Nephron progenitor cell (in vitro differentiated cells): ENCODE measurements at regions not wholly inside any gene's neighbourhood (a gene's known extent, or its start where the extent isn't known, plus 50 kb on each side); places are given as distances from the start of the nearest gene placed in this dataset.

Source experiments
- DNase-seq: peaks from one replicate; pipeline ENCODE4 v3.0.0; 2021
- H3K27ac Mint-ChIP-seq: 2 replicates; pipeline ENCODE4 v1.8.0; 2021; ENCODE audit warnings: mild to moderate bottlenecking, moderate library complexity, mixed read lengths
- H3K27me3 Mint-ChIP-seq: 2 replicates; pipeline ENCODE4 v1.8.0; 2021; ENCODE audit warnings: mild to moderate bottlenecking, low read depth, mixed read lengths; ENCODE audit not compliant: poor library complexity
- H3K36me3 Mint-ChIP-seq: 2 replicates; pipeline ENCODE4 v1.8.0; 2021; ENCODE audit warnings: low read depth, mixed read lengths
- H3K4me1 Mint-ChIP-seq: 2 replicates; pipeline ENCODE4 v1.8.0; 2021; ENCODE audit warnings: mixed read lengths
- H3K4me3 Mint-ChIP-seq: 2 replicates; pipeline ENCODE4 v1.8.0; 2021; ENCODE audit warnings: mild to moderate bottlenecking, moderate library complexity, mixed read lengths
- H3K9me3 Mint-ChIP-seq: 2 replicates; pipeline ENCODE4 v1.8.0; 2021; ENCODE audit warnings: mild to moderate bottlenecking, moderate library complexity, mixed read lengths
- CTCF ChIP-seq: fragments of 200-600 bp; sonication (generic); IDR thresholded peaks from 2 replicates; pipeline ENCODE4 v1.5.0; 2021; ENCODE audit warnings: antibody characterized with exemption

GRCh38 chr2:122905431-122905830, 1119.7 kb upstream of the CNTNAP5 start:
- no peaks in the 10 kb centered on the region for H3K27me3 Mint-ChIP-seq
- TF ChIP-seq CTCF: no peak
- no peak overlapping the region for H3K27ac Mint-ChIP-seq
- H3K4me1 Mint-ChIP-seq: no peaks in the 10 kb centered on the region
- no peak overlapping the region for H3K4me3 Mint-ChIP-seq
- DNase-seq: no peak
- H3K36me3 Mint-ChIP-seq: no peaks in the 10 kb centered on the region
- H3K9me3 Mint-ChIP-seq: no peaks in the 10 kb centered on the region

- Mint-ChIP-seq H3K27me3 (no peaks in the 10 kb centered on the region), H3K36me3 (no peaks in the 10 kb centered on the region), H3K4me3 (no peak overlapping the region), H3K4me1 (no peaks in the 10 kb centered on the region), H3K9me3 (no peaks in the 10 kb centered on the region), H3K27ac (no peak overlapping the region)
- TF ChIP-seq CTCF: no peak
- DNase-seq: no peak
These were observed 1116.9 kb upstream of the CNTNAP5 start for GRCh38 chr2:122908159-122908558.

- TF ChIP-seq CTCF: no peak
- peaks cover 37% of the 10 kb centered on the region for H3K9me3 Mint-ChIP-seq
- H3K27ac Mint-ChIP-seq: no peak overlapping the region
- H3K4me1 Mint-ChIP-seq: no peaks in the 10 kb centered on the region
- no peaks in the 10 kb centered on the region for H3K27me3 Mint-ChIP-seq
- no peak for DNase-seq
- no peaks in the 10 kb centered on the region for H3K36me3 Mint-ChIP-seq
- no peak overlapping the region for H3K4me3 Mint-ChIP-seq
These were observed 1097.9 kb upstream of the CNTNAP5 start for GRCh38 chr2:122927197-122927596.

GRCh38 chr2:122927710-122928557, 1097.2 kb upstream of the CNTNAP5 start:
- Mint-ChIP-seq H3K27ac (no peak overlapping the region), H3K9me3 (peaks cover 35% of the 10 kb centered on the region), H3K36me3 (no peaks in the 10 kb centered on the region), H3K27me3 (no peaks in the 10 kb centered on the region), H3K4me1 (no peaks in the 10 kb centered on the region), H3K4me3 (no peak overlapping the region)
- no peak for DNase-seq
- TF ChIP-seq CTCF: no peak

DNA sequence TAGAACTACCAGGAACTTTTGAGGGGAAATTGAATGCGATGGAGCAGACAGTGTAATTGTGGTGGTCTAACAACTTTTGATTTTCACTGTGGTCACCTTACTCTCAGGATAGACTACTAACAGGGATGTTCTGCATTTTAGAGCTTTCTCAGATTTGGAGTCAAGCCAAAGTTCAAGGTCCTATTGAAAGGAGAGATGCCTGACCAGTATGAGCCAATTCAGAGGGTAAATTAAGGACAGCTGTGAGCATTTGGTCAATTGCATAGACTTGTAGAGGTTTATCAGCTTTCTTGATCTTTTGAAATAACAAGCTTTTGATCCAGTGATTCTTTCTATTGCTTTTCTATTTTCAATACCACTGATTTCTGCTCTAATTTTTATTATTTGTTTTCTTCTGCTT, 1095.7 kb upstream of the CNTNAP5 start:
- Mint-ChIP-seq H3K36me3 (no peaks in the 10 kb centered on the region), H3K4me3 (no peak overlapping the region), H3K9me3 (peaks cover 28% of the 10 kb centered on the region), H3K27ac (no peak overlapping the region), H3K4me1 (no peaks in the 10 kb centered on the region), H3K27me3 (no peaks in the 10 kb centered on the region)
- no peak for DNase-seq
- TF ChIP-seq CTCF: no peak

- Mint-ChIP-seq H3K27ac (no peak overlapping the region), H3K9me3 (no peaks in the 10 kb centered on the region), H3K27me3 (no peaks in the 10 kb centered on the region), H3K4me3 (no peak overlapping the region), H3K36me3 (no peaks in the 10 kb centered on the region), H3K4me1 (no peaks in the 10 kb centered on the region)
- TF ChIP-seq CTCF: no peak
- DNase-seq: no peak
These were observed 1089.6 kb upstream of the CNTNAP5 start for GRCh38 chr2:122935506-122935905.
